ENCODE measurements at regions not wholly inside any gene's neighbourhood (a gene's known extent, or its start where the extent isn't known, plus 50 kb on each side); places are given as distances from the start of the nearest gene placed in this dataset.

- TF ChIP-seq CTCF (IDR thresholded peaks at IDR 0.05), result no peak
- TF ChIP-seq POLR2A (IDR thresholded peaks at IDR 0.05), result no peak
- Histone ChIP-seq H3K27ac (no peak overlapping the region), H3K9me3 (no peaks in the 10 kb centered on the region), H3K4me1 (no peaks in the 10 kb centered on the region), H3K27me3 (no peaks in the 10 kb centered on the region), H3K4me3 (replicated peaks in 1 of 3) (no peak overlapping the region), H3K36me3 (no peaks in the 10 kb centered on the region)
- DNase-seq, result no peak
- intact Hi-C loops (cut with DNase I), result no loop called here
These were observed 160.8 kb upstream of the KRR1 start for GRCh38 chr12:75672200-75672599.

- H3K9me3 ChIP-seq, result no peaks in the 10 kb centered on the region
- no peak for TF ChIP-seq POLR2A (IDR thresholded peaks at IDR 0.05)
- no peak for TF ChIP-seq CTCF (IDR thresholded peaks at IDR 0.05)
- WGBS, 2 donors, result 71 to 85% methylated on average over 5 of the region's 5 CpGs
- DNase-seq, result no peak
- H3K27ac ChIP-seq, result no peak overlapping the region
- intact Hi-C loops (cut with DNase I), result no loop called here
- H3K4me3 ChIP-seq (replicated peaks in 1 of 3), result no peak overlapping the region
- H3K4me1 ChIP-seq, result no peaks in the 10 kb centered on the region
- no peaks in the 10 kb centered on the region for H3K27me3 ChIP-seq
- H3K36me3 ChIP-seq, result no peaks in the 10 kb centered on the region
These were observed 158.8 kb upstream of the KRR1 start for GRCh38 chr12:75670216-75670615.

- DNase-seq, result no peak
- 62 to 79% methylated on average over 2 of the region's 2 CpGs for WGBS, 2 donors
- no peaks in the 10 kb centered on the region for H3K27me3 ChIP-seq
- no peaks in the 10 kb centered on the region for H3K9me3 ChIP-seq
- no peak overlapping the region for H3K4me3 ChIP-seq (replicated peaks in 1 of 3)
- no peaks in the 10 kb centered on the region for H3K36me3 ChIP-seq
- H3K4me1 ChIP-seq, result no peaks in the 10 kb centered on the region
- TF ChIP-seq CTCF (IDR thresholded peaks at IDR 0.05), result no peak
- no peak for TF ChIP-seq POLR2A (IDR thresholded peaks at IDR 0.05)
- intact Hi-C loops (cut with DNase I), result no loop called here
- no peak overlapping the region for H3K27ac ChIP-seq
These were observed 155.5 kb upstream of the KRR1 start for GRCh38 chr12:75666939-75667334.

GRCh38 chr12:75666126-75666938, 154.9 kb upstream of the KRR1 start:
- Histone ChIP-seq H3K4me1 (no peaks in the 10 kb centered on the region), H3K27ac (no peak overlapping the region), H3K36me3 (no peaks in the 10 kb centered on the region), H3K4me3 (replicated peaks in 1 of 3) (no peak overlapping the region), H3K27me3 (no peaks in the 10 kb centered on the region), H3K9me3 (no peaks in the 10 kb centered on the region)
- TF ChIP-seq POLR2A (IDR thresholded peaks at IDR 0.05) (no peak), CTCF (IDR thresholded peaks at IDR 0.05) (no peak)
- intact Hi-C loops (cut with DNase I), result no loop called here
- DNase-seq, result no peak
- WGBS, 2 donors, result 82 to 83% methylated on average over 5 of the region's 5 CpGs

GRCh38 chr12:75665216-75665615, 153.8 kb upstream of the KRR1 start:
- no peak for TF ChIP-seq CTCF (IDR thresholded peaks at IDR 0.05)
- TF ChIP-seq POLR2A (IDR thresholded peaks at IDR 0.05), result no peak
- 89 to 91% methylated on average over 2 of the region's 2 CpGs for WGBS, 2 donors
- Histone ChIP-seq H3K36me3 (no peaks in the 10 kb centered on the region), H3K9me3 (no peaks in the 10 kb centered on the region), H3K27me3 (no peaks in the 10 kb centered on the region), H3K4me3 (replicated peaks in 1 of 3) (no peak overlapping the region), H3K27ac (no peak overlapping the region), H3K4me1 (no peaks in the 10 kb centered on the region)
- intact Hi-C loops (cut with DNase I), result no loop called here
- DNase-seq, result no peak

All from thyroid gland (tissue), 4 donors.